Fibroblast of pulmonary artery (primary cell): ENCODE measurements at regions not wholly inside any gene's neighbourhood (a gene's known extent, or its start where the extent isn't known, plus 50 kb on each side); places are given as distances from the start of the nearest gene placed in this dataset.
"Not testable (repeated sequence)": the region's sequence is repeated elsewhere in the genome, so short reads cannot be mapped to it uniquely, and the experiment has no call there.

Experiments used
- DNase-seq: peaks from one replicate; pipeline ENCODE4 v3.0.0-alpha.2; 2010; ENCODE audit warnings: low read depth
- H3K4me3 ChIP-seq: replicated peaks from 2 replicates; pipeline ENCODE4 v1.5.1; 2011; ENCODE audit warnings: low read depth, mild to moderate bottlenecking, control low read depth, low read length, moderate library complexity
- CTCF ChIP-seq: IDR thresholded peaks from 2 replicates; pipeline ENCODE4 v1.5.1; 2011; ENCODE audit warnings: mild to moderate bottlenecking, control low read depth, low read length, inconsistent platforms; ENCODE audit errors: missing control alignments

GRCh38 chr4:10388146-10388545 is 69.1 kb downstream of the ZNF518B start:
- not testable (repeated sequence) for DNase-seq, H3K4me3 ChIP-seq

DNA sequence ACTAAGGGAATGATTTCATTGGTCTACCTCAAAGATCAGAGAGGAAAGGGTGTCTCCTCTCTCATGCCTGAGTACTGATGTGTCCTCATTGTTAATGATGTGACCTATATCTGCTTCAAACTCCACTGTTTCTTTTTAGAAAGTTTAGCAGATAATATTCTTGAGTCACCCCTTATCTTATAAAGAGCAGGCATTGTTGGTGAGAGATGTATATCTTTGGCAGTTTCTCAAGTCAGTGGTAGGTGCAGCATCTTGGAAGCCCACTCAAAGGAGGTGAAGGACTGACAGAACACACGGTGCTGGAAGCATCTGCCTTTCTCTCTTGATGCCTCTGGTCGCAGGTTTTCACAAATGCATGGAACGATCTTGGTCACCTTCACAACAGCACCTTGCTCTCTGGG is 71.2 kb downstream of the ZNF518B start:
- no peak for TF ChIP-seq CTCF
- H3K4me3 ChIP-seq: no peak overlapping the region
- no peak for DNase-seq

DNA sequence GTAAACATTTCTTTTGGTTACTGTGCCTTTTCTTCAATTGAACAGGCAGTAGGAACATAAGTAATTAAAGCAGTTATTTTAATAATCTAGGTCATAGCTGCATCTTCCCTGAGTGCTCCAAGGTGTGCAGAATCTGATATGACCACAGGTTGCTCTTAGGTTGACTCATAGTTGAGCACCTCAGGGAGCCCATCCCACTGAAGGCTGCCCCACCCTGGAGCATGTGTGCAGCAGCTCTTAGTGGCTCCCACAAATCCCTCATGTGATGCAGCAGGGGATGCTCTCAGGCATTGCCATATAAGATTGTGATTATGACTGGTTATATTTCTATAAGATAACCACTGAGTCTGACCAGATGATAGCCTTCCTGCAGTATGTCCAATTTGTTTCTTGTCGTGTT is 72.3 kb downstream of the ZNF518B start:
- TF ChIP-seq CTCF: no peak
- H3K4me3 ChIP-seq: no peak overlapping the region
- DNase-seq: no peak

DNA sequence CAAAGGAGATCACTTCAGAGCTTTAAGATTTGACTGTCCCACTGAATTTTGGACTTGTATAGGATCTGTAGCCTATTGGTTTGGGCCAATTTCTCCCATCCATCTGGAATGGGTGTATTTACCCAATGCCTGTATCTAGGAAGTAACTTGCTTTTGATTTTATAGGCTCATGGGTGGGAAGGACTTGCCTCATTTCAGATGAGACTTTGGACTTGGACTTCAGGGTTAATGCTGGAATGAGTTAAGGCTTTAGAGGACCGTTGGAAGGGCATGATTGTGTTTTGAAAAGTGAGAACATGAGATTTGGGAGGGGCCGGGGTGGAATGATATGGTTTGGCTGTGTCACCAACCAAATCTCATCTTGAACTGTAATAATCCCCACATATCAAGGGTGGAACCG is 73.8 kb downstream of the ZNF518B start:
- H3K4me3 ChIP-seq: no peak overlapping the region
- DNase-seq: no peak
- no peak for TF ChIP-seq CTCF

DNA sequence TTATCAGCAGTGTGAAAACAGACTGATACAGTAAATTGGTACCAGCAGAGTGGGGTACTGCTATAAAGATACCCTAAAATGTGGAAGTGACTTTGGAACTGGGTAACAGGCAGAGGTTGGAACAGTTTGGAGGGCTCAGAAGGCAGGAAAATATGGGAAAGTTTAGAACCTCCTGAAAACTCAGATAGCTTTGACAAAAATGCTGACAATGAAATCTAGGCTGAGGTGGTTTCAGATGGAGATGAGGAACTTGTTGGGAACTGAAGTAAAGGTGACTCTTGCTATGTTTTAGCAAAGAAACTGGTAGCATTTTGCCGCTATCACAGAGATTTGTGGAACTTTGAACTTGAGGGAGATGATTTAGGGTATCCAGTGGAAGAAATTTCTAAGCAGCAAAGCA is 75.1 kb downstream of the ZNF518B start:
- H3K4me3 ChIP-seq, DNase-seq: not testable (repeated sequence)

GRCh38 chr4:10381146-10381545 is 76.1 kb downstream of the ZNF518B start:
- TF ChIP-seq CTCF: no peak
- DNase-seq: no peak

DNA sequence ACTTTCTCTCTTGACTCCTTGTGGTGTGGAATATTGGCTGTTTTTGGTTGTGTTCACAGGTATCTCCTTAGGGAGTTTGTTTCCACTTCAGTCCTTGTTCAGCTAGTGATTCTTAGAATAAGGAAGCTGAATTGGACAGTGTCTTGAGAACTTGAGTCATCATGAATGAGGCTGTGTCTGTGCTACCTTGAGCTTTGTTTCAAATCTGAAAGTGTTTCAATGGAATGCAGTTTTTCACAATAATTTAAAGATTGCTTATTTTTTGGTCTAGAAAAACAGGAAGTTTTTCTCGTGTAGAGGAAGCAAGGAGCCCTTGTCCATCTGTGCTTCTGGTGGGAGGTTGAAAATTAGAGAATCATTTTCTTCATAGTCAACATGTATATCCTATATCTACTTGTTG is 76.5 kb downstream of the ZNF518B start:
- no peak overlapping the region for H3K4me3 ChIP-seq
- peak; percentile 48 for DNase-seq
- no peak for TF ChIP-seq CTCF

More at GRCh38 chr4:10381146-10381545, 76.1 kb downstream of the ZNF518B start:
- H3K4me3 ChIP-seq: no peak overlapping the region

GRCh38 chr4:10371869-10372471 is 85.3 kb downstream of the ZNF518B start:
- TF ChIP-seq CTCF: no peak
- DNase-seq: peak; percentile 38
- no peak overlapping the region for H3K4me3 ChIP-seq
